H9 (cell line): ENCODE measurements at regions not wholly inside any gene's neighbourhood (a gene's known extent, or its start where the extent isn't known, plus 50 kb on each side); places are given as distances from the start of the nearest gene placed in this dataset.

Experiments
- DNase-seq: peaks from one replicate; pipeline ENCODE4 v3.0.0-alpha.2; 2017
- H2AFZ ChIP-seq: one replicate; pipeline ENCODE4 v1.6.1; 2013; ENCODE audit warnings: mild to moderate bottlenecking, low read length, control low read depth, moderate library complexity
- H2AK5ac ChIP-seq: 2 replicates; pipeline ENCODE4 v1.6.1; 2013; ENCODE audit warnings: low read length, control low read depth, mixed read lengths; ENCODE audit not compliant: insufficient read length
- H2BK120ac ChIP-seq: one replicate; pipeline ENCODE4 v1.6.1; 2013; ENCODE audit warnings: low read depth, mild to moderate bottlenecking, low read length, control low read depth, inconsistent platforms; ENCODE audit not compliant: poor library complexity, severe bottlenecking
- H2BK12ac ChIP-seq: 2 replicates; pipeline ENCODE4 v1.6.1; 2013; ENCODE audit warnings: low read length, control low read depth, mixed read lengths, low read depth; ENCODE audit not compliant: insufficient read length
- H2BK15ac ChIP-seq: 2 replicates; pipeline ENCODE4 v1.6.1; 2013; ENCODE audit warnings: low read depth, low read length, control low read depth
- H2BK20ac ChIP-seq: one replicate; pipeline ENCODE4 v1.6.1; 2013; ENCODE audit warnings: low read depth, mild to moderate bottlenecking, low read length, control low read depth, inconsistent platforms; ENCODE audit not compliant: poor library complexity, severe bottlenecking
- H2BK5ac ChIP-seq: 2 replicates; pipeline ENCODE4 v1.6.1; 2013; ENCODE audit warnings: low read length, control low read depth, mixed read lengths; ENCODE audit not compliant: insufficient read length
- H3K14ac ChIP-seq: 2 replicates; pipeline ENCODE4 v1.6.1; 2013; ENCODE audit warnings: low read length, control low read depth; ENCODE audit not compliant: insufficient read depth
- H3K18ac ChIP-seq: 2 replicates; pipeline ENCODE4 v1.6.1; 2013; ENCODE audit warnings: low read depth, mild to moderate bottlenecking, mixed read lengths, low read length, control low read depth; ENCODE audit not compliant: insufficient read length
- H3K23ac ChIP-seq: 2 replicates; pipeline ENCODE4 v1.6.1; 2013; ENCODE audit warnings: low read length, control low read depth, mixed read lengths, low read depth; ENCODE audit not compliant: insufficient read length
- H3K23me2 ChIP-seq: 2 replicates; pipeline ENCODE4 v1.6.1; 2013; ENCODE audit warnings: low read depth, mild to moderate bottlenecking, mixed read lengths, low read length, control low read depth; ENCODE audit not compliant: insufficient read length, poor library complexity, severe bottlenecking
- H3K27ac ChIP-seq: 2 replicates; pipeline ENCODE4 v1.5.1; 2013; ENCODE audit warnings: low read length, control low read depth, mixed read lengths, low read depth; ENCODE audit not compliant: insufficient read length
- H3K27me3 ChIP-seq: 2 replicates; pipeline ENCODE4 v1.6.1; 2013; ENCODE audit warnings: low read length, control low read depth, inconsistent platforms; ENCODE audit not compliant: insufficient read depth
- H3K4ac ChIP-seq: 2 replicates; pipeline ENCODE4 v1.6.1; 2013; ENCODE audit warnings: low read depth, mild to moderate bottlenecking, control low read depth, inconsistent platforms, low read length, moderate library complexity
- H3K4me1 ChIP-seq: 2 replicates; pipeline ENCODE4 v1.6.1; 2013; ENCODE audit warnings: low read length, control low read depth, inconsistent platforms; ENCODE audit not compliant: insufficient read depth
- H3K4me2 ChIP-seq: 2 replicates; pipeline ENCODE4 v1.6.1; 2013; ENCODE audit warnings: low read length, control low read depth, mixed read lengths; ENCODE audit not compliant: insufficient read length, insufficient read depth
- H3K56ac ChIP-seq: 2 replicates; pipeline ENCODE4 v1.6.1; 2013; ENCODE audit warnings: low read depth, mild to moderate bottlenecking, mixed read lengths, low read length, control low read depth; ENCODE audit not compliant: insufficient read length
- H3K79me1 ChIP-seq: 2 replicates; pipeline ENCODE4 v1.6.1; 2013; ENCODE audit warnings: low read depth, mild to moderate bottlenecking, moderate library complexity, low read length, control low read depth, inconsistent platforms; ENCODE audit not compliant: insufficient read depth, poor library complexity, severe bottlenecking
- H3K79me2 ChIP-seq: 2 replicates; pipeline ENCODE4 v1.6.1; 2013; ENCODE audit warnings: low read length, control low read depth, inconsistent platforms; ENCODE audit not compliant: insufficient read depth
- H3K9ac ChIP-seq: 2 replicates; pipeline ENCODE4 v1.6.1; 2013; ENCODE audit warnings: low read length, control low read depth, mixed read lengths; ENCODE audit not compliant: insufficient read length; ENCODE audit errors: extremely low read depth
- H3K9me3 ChIP-seq: one replicate; pipeline ENCODE4 v1.6.1; 2013; ENCODE audit warnings: low read depth, low read length, inconsistent platforms; ENCODE audit not compliant: control insufficient read depth
- H3T11ph ChIP-seq: one replicate; pipeline ENCODE4 v1.6.1; 2013; ENCODE audit warnings: mild to moderate bottlenecking, low read length, control low read depth, inconsistent platforms
- H4K20me1 ChIP-seq: one replicate; pipeline ENCODE4 v1.6.1; 2013; ENCODE audit not compliant: control insufficient read depth, insufficient read length, insufficient read depth
- H4K5ac ChIP-seq: 2 replicates; pipeline ENCODE4 v1.6.1; 2013; ENCODE audit warnings: low read depth, mild to moderate bottlenecking, mixed read lengths, low read length, control low read depth; ENCODE audit not compliant: insufficient read length
- H4K8ac ChIP-seq: replicated peaks from 2 replicates; pipeline ENCODE4 v1.6.1; 2013; ENCODE audit warnings: low read length, control low read depth, mixed read lengths, low read depth; ENCODE audit not compliant: insufficient read length
- H4K91ac ChIP-seq: 2 replicates; pipeline ENCODE4 v1.6.1; 2013; ENCODE audit warnings: low read depth, mild to moderate bottlenecking, moderate library complexity, mixed read lengths, low read length, control low read depth; ENCODE audit not compliant: insufficient read length
- H3K27ac Mint-ChIP-seq, 3 experiments: 2 replicates in 2 of 3; 3 replicates in 1 of 3; pipeline ENCODE4 v1.8.0; 2020 to 2021; ENCODE audit warnings: mixed read lengths in 3 of 3, mild to moderate bottlenecking in 1 of 3, moderate library complexity in 1 of 3
- H3K27me3 Mint-ChIP-seq: 2 replicates; pipeline ENCODE4 v1.8.0; 2021; ENCODE audit warnings: low read depth, mild to moderate bottlenecking, moderate library complexity, mixed read lengths
- H3K36me3 Mint-ChIP-seq, 3 experiments: 2 replicates in 2 of 3; 3 replicates in 1 of 3; pipeline ENCODE4 v1.8.0; 2020 to 2021; ENCODE audit warnings: low read depth in 3 of 3, mixed read lengths in 3 of 3; ENCODE audit not compliant: insufficient read depth in 1 of 3
- H3K4me1 Mint-ChIP-seq, 2 experiments: 2 replicates each; pipeline ENCODE4 v1.8.0; 2020; ENCODE audit warnings: mixed read lengths in 2 of 2
- H3K4me3 Mint-ChIP-seq, 2 experiments: 2 replicates in 1 of 2; 3 replicates in 1 of 2; pipeline ENCODE4 v1.8.0; 2020 to 2021; ENCODE audit warnings: mild to moderate bottlenecking in 2 of 2, mixed read lengths in 2 of 2, moderate library complexity in 1 of 2
- H3K9me3 Mint-ChIP-seq, 2 experiments: 2 replicates in 1 of 2; 3 replicates in 1 of 2; pipeline ENCODE4 v1.8.0; 2020; ENCODE audit warnings: mild to moderate bottlenecking in 2 of 2, mixed read lengths in 2 of 2, moderate library complexity in 1 of 2
- CTCF ChIP-seq: fragments of 200-600 bp; sonication (generic); conservative IDR thresholded peaks from 3 replicates; pipeline ENCODE4 v1.8.0; 2021; ENCODE audit warnings: antibody characterized with exemption, mild to moderate bottlenecking
- whole genome bisulfite sequencing: extraction: QIAGEN DNeasy Blood & Tissue Kit; methylation state at CpG from one replicate; pipeline ENCODE4 v1.1.7; 2013; ENCODE audit warnings: missing lambda C conversion rate, low lambda C conversion rate, mixed read lengths; ENCODE audit not compliant: insufficient read length; ENCODE audit errors: extremely low coverage; 5-methylcytosine and 5-hydroxymethylcytosine counted together

GRCh38 chr3:75110741-75111140 lies 496.3 kb upstream of the CNTN3 start:
- Histone ChIP-seq H3K79me2 (no peaks in the 10 kb centered on the region), H3K27me3 (no peaks in the 10 kb centered on the region), H3K27ac (no peak overlapping the region), H2BK5ac (no peak overlapping the region), H2BK120ac (no peak overlapping the region), H4K5ac (no peak overlapping the region), H3K79me1 (no peaks in the 10 kb centered on the region), H4K20me1 (no peaks in the 10 kb centered on the region), H4K91ac (no peak overlapping the region), H2AK5ac (no peak overlapping the region), H3K23ac (no peak overlapping the region), H2AFZ (no peak overlapping the region), H3K14ac (no peak overlapping the region), H3K18ac (no peak overlapping the region), H3K23me2 (no peaks in the 10 kb centered on the region), H3K4me2 (no peak overlapping the region), H3K4ac (no peak overlapping the region), H4K8ac (no peak overlapping the region), H3K4me1 (no peaks in the 10 kb centered on the region), H3K9ac (no peak overlapping the region), H3K56ac (no peak overlapping the region), H2BK20ac (no peak overlapping the region), H3K9me3 (no peaks in the 10 kb centered on the region), H2BK15ac (no peak overlapping the region), H2BK12ac (no peak overlapping the region), H3T11ph (no peak overlapping the region)
- DNase-seq, result no peak
- Mint-ChIP-seq H3K4me1 (no peaks in the 10 kb centered on the region), H3K9me3 (no peaks in the 10 kb centered on the region), H3K27me3 (peaks cover 1% of the 10 kb centered on the region; the same call in 1 of the 2 replicates), H3K27ac (no peak overlapping the region), H3K36me3 (no peaks in the 10 kb centered on the region), H3K4me3 (no peak overlapping the region)
- TF ChIP-seq CTCF, result no peak
- WGBS, result no CpG with 5 or more reads among the region's 1 CpG
